HepG2 (cell line): ENCODE measurements at regions not wholly inside any gene's neighbourhood (a gene's known extent, or its start where the extent isn't known, plus 50 kb on each side); places are given as distances from the start of the nearest gene placed in this dataset.

Source experiments
- ATAC-seq: fragments of 200-7000 bp; cut with Tn5 transposase; 3 replicates; pipeline ENCODE4 v1.9.1; 2020; ENCODE audit warnings: mild to moderate bottlenecking, moderate library complexity
- BruUV-seq: library from RNA; stranded (reverse); fragments of 400-500 nt; replicated peaks from 2 replicates; lab custom pipeline; 2021; lab: Mats Ljungman, UMichigan
- CTCF ChIA-PET: fragments of 300-600 bp; formaldehyde crosslinking; extraction: SDS; loops from one replicate; lab custom pipeline; 2021; ENCODE audit warnings: low total read pairs, inconsistent platforms, low intra/inter-chr PET ratio; lab: Yijun Ruan, JAX
- POLR2A ChIA-PET: fragments of 350-600 bp; sonication (Branson Sonifier 250); formaldehyde crosslinking; loops from one replicate; lab custom pipeline; 2020; ENCODE audit warnings: antibody characterized with exemption, inconsistent platforms; lab: Yijun Ruan, JAX
- DNase-seq: peaks from one replicate; pipeline ENCODE4 v3.0.0-alpha.2; 2015; ENCODE audit warnings: low spot score
- FAIRE-seq: peaks from 3 replicates; lab custom pipeline; 2011; peaks lifted over from hg19 to GRCh38; lab: Jason Lieb, UNC
- H2AFZ ChIP-seq: one replicate; pipeline ENCODE4 v1.6.1; 2011; ENCODE audit warnings: low read length, inconsistent platforms
- H3K27ac ChIP-seq: fragments of 300-600 bp; 3 replicates; pipeline ENCODE4 v1.8.0; 2011; ENCODE audit warnings: mixed run types, mild to moderate bottlenecking, mixed read lengths, low read length, inconsistent platforms; ENCODE audit not compliant: insufficient read depth; ENCODE audit errors: extremely low read length
- H3K27me3 ChIP-seq, 2 experiments: fragments of 200-600 bp in 1 of 2; 2 replicates in 1 of 2; 3 replicates in 1 of 2; pipeline versions ENCODE4 v1.6.0 to v1.8.0; 2011; ENCODE audit warnings: low read length in 2 of 2, mild to moderate bottlenecking in 2 of 2, moderate library complexity in 2 of 2, inconsistent platforms in 1 of 2; ENCODE audit not compliant: insufficient read depth in 2 of 2, control insufficient read depth in 1 of 2
- H3K36me3 ChIP-seq, 2 experiments: fragments of 200-600 bp in 1 of 2; replicated peaks in 1 of 2; 2 replicates in 1 of 2; 3 replicates in 1 of 2; pipeline versions ENCODE4 v1.5.1 to v1.8.0; 2011; ENCODE audit warnings: low read length in 2 of 2, inconsistent platforms in 1 of 2; ENCODE audit not compliant: insufficient read depth in 2 of 2, control insufficient read depth in 1 of 2
- H3K4me1 ChIP-seq: 2 replicates; pipeline ENCODE4 v1.5.1; 2012; ENCODE audit warnings: low read length, inconsistent platforms; ENCODE audit not compliant: insufficient read depth
- H3K4me2 ChIP-seq: 2 replicates; pipeline ENCODE4 v1.6.0; 2011; ENCODE audit warnings: low read depth, low read length, inconsistent platforms
- H3K4me3 ChIP-seq, 3 experiments: fragments of 200-600 bp in 1 of 3; sonication (generic), shearing (Covaris generic) in 1 of 3; replicated peaks in 1 of 3; 2 replicates each; pipeline ENCODE4 v1.5.1; 2011 to 2016; ENCODE audit warnings: low read length in 3 of 3, inconsistent platforms in 2 of 3, low read depth in 2 of 3, mild to moderate bottlenecking in 2 of 3, control low read depth in 1 of 3, mixed read lengths in 1 of 3; ENCODE audit not compliant: insufficient read depth in 1 of 3
- H3K79me2 ChIP-seq: one replicate; pipeline ENCODE4 v1.6.1; 2011; ENCODE audit warnings: low read length, inconsistent platforms; ENCODE audit not compliant: insufficient read depth
- H3K9ac ChIP-seq: 2 replicates; pipeline ENCODE4 v1.6.0; 2011; ENCODE audit warnings: mild to moderate bottlenecking, low read depth, low read length, inconsistent platforms; ENCODE audit not compliant: insufficient read depth
- H3K9me3 ChIP-seq: 2 replicates; pipeline ENCODE4 v1.5.1; 2012; ENCODE audit warnings: mild to moderate bottlenecking, low read length
- H4K20me1 ChIP-seq: 2 replicates; pipeline ENCODE4 v1.6.0; 2011; ENCODE audit warnings: inconsistent platforms, mild to moderate bottlenecking, low read length, moderate library complexity; ENCODE audit not compliant: insufficient read depth
- AKNA ChIP-seq: sonication (generic); formaldehyde crosslinking; IDR thresholded peaks from 2 replicates; pipeline ENCODE4 v1.4.0; 2020; ENCODE audit warnings: missing genetic modification reagents, borderline replicate concordance
- KDM3A ChIP-seq: IDR thresholded peaks from 2 replicates; pipeline ENCODE4 v1.6.1; 2018; ENCODE audit warnings: low read depth, missing compliant biosample characterization
- RELA ChIP-seq: sonication (generic); formaldehyde crosslinking; IDR thresholded peaks from 2 replicates; pipeline ENCODE4 v1.4.0; 2020; ENCODE audit warnings: missing genetic modification reagents
- SRSF1 ChIP-seq: fragments of 200-400 bp; formaldehyde crosslinking; optimal IDR thresholded peaks from 2 replicates; pipeline ENCODE3; 2017; ENCODE audit warnings: mild to moderate bottlenecking, low read depth, low read length, moderate library complexity
- UBTF ChIP-seq: sonication (generic); formaldehyde crosslinking; IDR thresholded peaks from 2 replicates; pipeline ENCODE4 v1.4.0; 2020; ENCODE audit warnings: mild to moderate bottlenecking, missing genetic modification reagents
- YEATS4 ChIP-seq: sonication (generic); formaldehyde crosslinking; IDR thresholded peaks from 2 replicates; pipeline ENCODE4 v1.4.0; 2020; ENCODE audit warnings: missing genetic modification reagents, borderline replicate concordance
- ZNF30 ChIP-seq: sonication (generic); formaldehyde crosslinking; IDR thresholded peaks from 2 replicates; pipeline ENCODE4 v1.5.0; 2020; ENCODE audit warnings: mild to moderate bottlenecking, missing genetic modification reagents
- ZNF512 ChIP-seq: sonication (generic); formaldehyde crosslinking; IDR thresholded peaks from 2 replicates; pipeline ENCODE4 v1.4.0; 2020; ENCODE audit warnings: mild to moderate bottlenecking, missing genetic modification reagents
- WGBS: methylation state at CpG from one replicate; pipeline ENCODE4 v1.1.6; 2017; ENCODE audit warnings: low lambda C conversion rate; 5-methylcytosine and 5-hydroxymethylcytosine counted together
- in situ Hi-C: cut with HindIII; loops from 2 replicates; pipeline ENCODE4 v1.10.0; 2017; ENCODE audit warnings: low pct_unique_long_range_greater_than_20kb; ENCODE audit not compliant: extremely low pct_ligation_motif_present
- intact Hi-C: fragments of 100-400 bp; cut with micrococcal nuclease; formaldehyde crosslinking; loops from one replicate; pipeline ENCODE4 v1.10.0; 2022; ENCODE audit not compliant: unreplicated experiment
- TF ChIP-seq, protein P1 (sequence below): sonication (generic); formaldehyde crosslinking; IDR thresholded peaks from 2 replicates; pipeline ENCODE4 v1.8.0; 2022; ENCODE audit warnings: mild to moderate bottlenecking, missing genetic modification reagents, borderline replicate concordance
- TF ChIP-seq, protein P2 (sequence below): sonication (generic); formaldehyde crosslinking; IDR thresholded peaks from 2 replicates; pipeline ENCODE4 v1.4.0; 2020; ENCODE audit warnings: missing genetic modification reagents

- DNase-seq (no peak), FAIRE-seq (no peak), ATAC-seq (no peak)
- POLR2A ChIA-PET: no interaction called here
- no peaks in the 10 kb centered on the region for H3K36me3 ChIP-seq
- CTCF ChIA-PET: no interaction called here
- peaks cover 0 to 30% of the 10 kb centered on the region in 2 experiments; a peak in 1 of 5 replicates for H3K27me3 ChIP-seq
- in situ Hi-C loops (no loop called here), intact Hi-C loops (no loop called here)
- WGBS: 51% methylated on average over 10 of the region's 10 CpGs
- H3K9ac ChIP-seq: no peak overlapping the region
- no peaks in the 10 kb centered on the region for H4K20me1 ChIP-seq
- H3K4me1 ChIP-seq: no peaks in the 10 kb centered on the region
- H3K79me2 ChIP-seq: no peaks in the 10 kb centered on the region
- H3K27ac ChIP-seq: no peak overlapping the region
- H3K9me3 ChIP-seq: no peaks in the 10 kb centered on the region
- no peak overlapping the region for H3K4me3 ChIP-seq
- H3K4me2 ChIP-seq: no peak overlapping the region
- no peak overlapping the region for H2AFZ ChIP-seq
- no TSS peak for BruUV-seq
- no peak for TF ChIP-seq AKNA (CRISPR knock-in tag)
- TF ChIP-seq, protein P1, sequence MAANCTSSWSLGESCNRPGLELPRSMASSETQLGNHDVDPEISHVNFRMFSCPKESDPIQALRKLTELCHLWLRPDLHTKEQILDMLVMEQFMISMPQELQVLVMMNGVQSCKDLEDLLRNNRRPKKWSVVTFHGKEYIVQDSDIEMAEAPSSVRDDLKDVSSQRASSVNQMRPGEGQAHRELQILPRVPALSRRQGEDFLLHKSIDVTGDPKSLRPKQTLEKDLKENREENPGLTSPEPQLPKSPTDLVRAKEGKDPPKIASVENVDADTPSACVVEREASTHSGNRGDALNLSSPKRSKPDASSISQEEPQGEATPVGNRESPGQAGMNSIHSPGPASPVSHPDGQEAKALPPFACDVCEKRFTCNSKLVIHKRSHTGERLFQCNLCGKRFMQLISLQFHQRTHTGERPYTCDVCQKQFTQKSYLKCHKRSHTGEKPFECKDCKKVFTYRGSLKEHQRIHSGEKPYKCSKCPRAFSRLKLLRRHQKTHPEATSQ (CRISPR knock-in tag): no peak
- TF ChIP-seq ZNF512: no peak
- no peak for TF ChIP-seq RELA (CRISPR knock-in tag)
- no peak for TF ChIP-seq SRSF1
- TF ChIP-seq UBTF (CRISPR knock-in tag): no peak
- no peak for TF ChIP-seq YEATS4
- no peak for TF ChIP-seq ZNF30 (CRISPR knock-in tag)
- TF ChIP-seq, protein P2, sequence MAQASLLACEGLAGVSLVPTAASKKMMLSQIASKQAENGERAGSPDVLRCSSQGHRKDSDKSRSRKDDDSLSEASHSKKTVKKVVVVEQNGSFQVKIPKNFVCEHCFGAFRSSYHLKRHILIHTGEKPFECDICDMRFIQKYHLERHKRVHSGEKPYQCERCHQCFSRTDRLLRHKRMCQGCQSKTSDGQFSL (CRISPR knock-in tag): no peak
- no peak for TF ChIP-seq KDM3A
Observed at GRCh38 chr10:2625094-2625493, 442.3 kb upstream of the PFKP start.
